DMS 273 (cell line): ENCODE measurements at regions not wholly inside any gene's neighbourhood (a gene's known extent, or its start where the extent isn't known, plus 50 kb on each side); places are given as distances from the start of the nearest gene placed in this dataset.

Experiments used
- DNase-seq: peaks from one replicate; lab custom pipeline; 2025; ENCODE audit not compliant: unreplicated experiment; lab: John Stamatoyannopoulos, UW

- no peak for DNase-seq
Observed at GRCh38 chr2:220451438-220451837, 824.0 kb downstream of the SLC4A3 start.

GRCh38 chr2:220452561-220452960 is 825.1 kb downstream of the SLC4A3 start:
- DNase-seq: no peak

GRCh38 chr2:220455351-220455990 is 828.0 kb downstream of the SLC4A3 start:
- no peak for DNase-seq

GRCh38 chr2:220458051-220458450 is 830.6 kb downstream of the SLC4A3 start:
- no peak for DNase-seq

- peak; percentile 35 for DNase-seq
Observed at GRCh38 chr2:220460257-220460985, 833.0 kb downstream of the SLC4A3 start.

- DNase-seq: no peak
Observed at GRCh38 chr2:220463876-220464275, 836.4 kb downstream of the SLC4A3 start.

- no peak for DNase-seq
Observed at GRCh38 chr2:220465700-220466099, 838.3 kb downstream of the SLC4A3 start.

- no peak for DNase-seq
Observed at GRCh38 chr2:220466251-220466691, 838.8 kb downstream of the SLC4A3 start.

- no peak for DNase-seq
Observed at GRCh38 chr2:220469201-220469600, 841.8 kb downstream of the SLC4A3 start.

- no peak for DNase-seq
Observed at GRCh38 chr2:220473611-220474010, 846.2 kb downstream of the SLC4A3 start.

- DNase-seq: no peak
Observed at GRCh38 chr2:220476877-220477276, 849.4 kb downstream of the SLC4A3 start.

GRCh38 chr2:220478305-220479058 is 851.1 kb downstream of the SLC4A3 start:
- no peak for DNase-seq

GRCh38 chr2:220482716-220483115 is 855.3 kb downstream of the SLC4A3 start:
- DNase-seq: no peak

- peak; percentile 74 for DNase-seq
Observed at GRCh38 chr2:220489121-220489520, 861.7 kb downstream of the SLC4A3 start.

GRCh38 chr2:220491670-220492069 is 864.2 kb downstream of the SLC4A3 start:
- DNase-seq: peak; percentile 25

GRCh38 chr2:220493871-220494525 is 866.6 kb downstream of the SLC4A3 start:
- no peak for DNase-seq

- DNase-seq: no peak
Observed at GRCh38 chr2:220496513-220496912, 869.1 kb downstream of the SLC4A3 start.

- peak; percentile 41 for DNase-seq
Observed at GRCh38 chr2:220499225-220499624, 871.8 kb downstream of the SLC4A3 start.

- DNase-seq: no peak
Observed at GRCh38 chr2:220502539-220502938, 875.1 kb downstream of the SLC4A3 start.

- peak; percentile 83 for DNase-seq
Observed at GRCh38 chr2:220503431-220503830, 876.0 kb downstream of the SLC4A3 start.

GRCh38 chr2:220504938-220505503 is 877.6 kb downstream of the SLC4A3 start:
- no peak for DNase-seq
